ENCODE measurements at regions not wholly inside any gene's neighbourhood (a gene's known extent, or its start where the extent isn't known, plus 50 kb on each side); places are given as distances from the start of the nearest gene placed in this dataset.

DNA sequence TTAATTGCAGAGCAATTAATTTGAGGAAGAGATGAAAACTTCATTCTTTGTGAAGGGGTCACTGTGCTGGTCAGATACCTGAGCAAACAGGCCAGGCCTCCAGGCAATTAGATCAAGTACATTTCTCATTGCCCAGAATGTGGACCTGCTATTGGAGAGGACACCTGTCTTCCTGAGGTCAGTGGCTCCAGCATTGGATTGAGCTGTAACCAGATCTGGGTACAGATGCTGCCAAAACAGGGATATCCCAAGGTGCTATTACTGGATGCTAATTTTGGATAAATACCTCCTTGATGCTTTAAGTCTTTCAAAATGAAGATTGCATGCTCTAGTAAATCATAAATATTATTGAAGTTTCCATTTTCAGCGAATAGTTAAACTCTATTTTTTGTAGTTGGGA is 131.5 kb downstream of the FAM161A start:
- no peak for DNase-seq (ENCODE audit: low read depth)

DNA sequence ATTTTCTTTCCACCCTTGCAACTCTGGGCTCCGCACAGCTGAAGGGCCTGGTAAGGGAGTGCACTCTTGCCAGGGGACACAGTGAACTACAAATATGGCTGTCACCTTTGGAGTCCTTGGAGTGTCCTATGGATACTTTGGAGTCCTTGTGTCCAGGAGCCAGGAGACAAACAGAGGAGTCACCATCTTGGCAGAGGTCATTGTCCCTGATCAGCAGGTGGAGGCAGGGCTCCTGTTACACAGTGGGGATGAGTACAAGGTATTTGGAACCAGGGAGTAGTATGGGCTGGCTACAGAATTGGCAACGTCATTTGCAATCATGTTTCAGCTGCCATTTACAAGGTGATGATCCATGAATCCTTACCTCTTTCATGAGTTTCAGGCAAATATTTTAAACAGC is 132.5 kb downstream of the FAM161A start:
- no peak for DNase-seq (ENCODE audit: low read depth)

DNA sequence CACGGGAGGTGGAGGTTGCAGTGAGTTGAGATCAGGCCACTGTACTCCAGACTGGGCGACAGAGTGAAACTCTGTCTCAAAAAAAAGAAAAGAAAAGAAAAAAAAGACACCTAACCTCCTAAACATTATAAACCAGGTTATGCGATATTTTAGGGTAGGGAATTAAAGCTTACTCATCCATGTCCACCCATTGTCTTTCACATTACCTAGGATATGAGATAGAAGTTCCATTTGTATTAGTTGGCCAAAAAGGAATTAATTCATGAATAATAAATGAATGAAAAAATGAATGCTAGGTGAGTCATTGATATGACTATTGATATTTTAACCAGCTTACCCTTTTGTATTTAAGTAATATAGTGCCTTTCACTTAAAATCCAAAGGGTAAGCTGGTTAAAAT is 132.9 kb downstream of the FAM161A start:
- DNase-seq (ENCODE audit: low read depth) = no peak

DNA sequence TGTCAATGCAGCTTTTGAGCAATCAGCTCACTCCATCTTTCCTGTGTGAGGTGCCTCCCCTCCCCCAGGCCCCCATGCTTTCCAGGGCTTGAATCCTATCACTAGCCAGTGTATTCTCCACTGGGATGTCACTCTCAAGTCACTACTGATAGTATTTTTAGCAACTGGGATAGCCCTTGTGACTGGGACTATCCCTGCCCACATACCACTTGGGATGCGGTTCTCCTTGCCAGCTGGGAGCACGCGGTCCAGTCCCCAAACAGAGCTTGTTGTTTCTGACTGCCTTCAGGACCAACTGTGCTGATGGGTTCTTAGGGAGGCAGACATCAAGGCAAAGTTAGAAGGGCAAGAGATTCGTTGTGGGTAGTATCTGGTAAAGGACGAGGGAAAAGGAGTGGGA is 134.9 kb downstream of the FAM161A start:
- no peak for DNase-seq (ENCODE audit: low read depth)

DNA sequence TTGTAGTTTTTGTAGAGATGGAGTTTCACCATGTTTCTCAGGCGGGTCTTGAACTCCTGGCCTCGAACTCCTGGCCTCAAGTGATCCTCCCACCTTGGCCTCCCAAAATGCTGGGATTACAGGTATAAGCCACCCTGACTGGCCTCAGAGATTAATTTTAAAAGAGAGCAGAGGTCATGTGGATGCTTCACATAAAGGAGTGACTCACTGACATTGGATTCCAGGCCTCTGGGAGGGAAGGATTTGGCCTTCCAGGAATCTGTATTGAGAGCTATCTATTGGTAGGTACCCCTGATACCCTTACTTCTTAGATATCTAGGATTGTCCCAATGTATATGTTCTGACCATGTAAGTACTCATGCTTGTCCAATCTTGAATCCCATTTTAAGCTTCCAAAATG is 138.4 kb downstream of the FAM161A start:
- no peak for DNase-seq (ENCODE audit: low read depth)

DNA sequence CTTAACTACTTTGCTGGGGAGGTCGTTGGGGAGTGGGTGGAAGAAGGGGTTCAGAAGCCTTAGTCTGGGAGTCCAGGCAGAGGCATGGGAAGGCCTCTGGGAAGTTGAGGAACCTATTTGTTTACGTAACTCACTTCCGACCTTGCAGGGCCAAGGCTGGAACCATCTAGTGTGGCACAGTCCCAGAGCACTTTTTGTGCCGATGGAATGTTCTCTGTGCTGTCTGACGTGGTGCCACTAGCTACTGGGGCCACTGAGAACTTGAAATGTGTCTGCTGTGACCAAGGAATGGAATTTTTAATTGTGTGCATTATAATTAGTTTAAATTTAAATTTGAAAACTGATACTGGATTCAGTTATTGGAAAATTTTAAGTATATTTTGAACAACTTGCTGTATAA is 139.7 kb downstream of the FAM161A start:
- DNase-seq (ENCODE audit: low read depth) = no peak

DNA sequence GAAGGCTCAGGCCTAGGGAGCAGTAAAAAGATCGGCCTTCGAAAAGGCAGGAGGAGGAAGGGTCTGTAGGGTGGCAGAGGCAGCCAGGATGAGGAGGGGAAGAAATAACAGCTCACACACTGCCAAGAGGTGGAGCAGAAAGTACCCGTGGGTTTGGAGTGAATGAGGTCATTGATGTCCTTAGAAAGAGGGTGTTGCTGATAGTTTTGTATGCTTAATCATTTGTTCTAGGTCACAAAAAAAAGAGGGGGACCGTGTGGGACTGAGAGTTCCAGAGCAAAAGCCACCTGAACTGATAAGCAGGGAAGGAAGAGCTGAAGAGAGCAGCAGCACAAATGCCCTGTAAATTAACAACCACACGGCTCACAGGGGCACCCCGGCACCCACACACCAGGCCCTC is 140.4 kb downstream of the FAM161A start:
- DNase-seq (ENCODE audit: low read depth) = no peak

DNA sequence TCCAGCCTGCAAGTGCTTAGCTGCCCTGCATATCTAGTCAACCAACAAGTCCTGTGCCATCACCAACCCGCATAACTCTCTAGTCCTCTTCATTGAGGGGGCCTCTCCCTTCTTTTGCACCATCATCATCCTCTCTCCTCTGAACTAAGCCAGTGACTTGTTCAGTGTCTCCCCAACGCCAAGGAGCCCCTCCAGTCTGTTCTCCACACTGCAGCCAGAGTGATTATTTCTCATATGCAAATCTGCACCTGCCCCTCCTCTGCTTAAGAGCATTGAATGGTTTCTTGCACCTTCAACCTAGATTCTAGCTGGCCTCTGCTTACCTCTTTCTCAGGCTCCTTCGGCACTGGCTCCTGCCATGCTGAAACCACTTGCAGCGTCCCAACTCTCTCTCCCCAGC is 141.8 kb downstream of the FAM161A start:
- no peak for DNase-seq (ENCODE audit: low read depth)

DNA sequence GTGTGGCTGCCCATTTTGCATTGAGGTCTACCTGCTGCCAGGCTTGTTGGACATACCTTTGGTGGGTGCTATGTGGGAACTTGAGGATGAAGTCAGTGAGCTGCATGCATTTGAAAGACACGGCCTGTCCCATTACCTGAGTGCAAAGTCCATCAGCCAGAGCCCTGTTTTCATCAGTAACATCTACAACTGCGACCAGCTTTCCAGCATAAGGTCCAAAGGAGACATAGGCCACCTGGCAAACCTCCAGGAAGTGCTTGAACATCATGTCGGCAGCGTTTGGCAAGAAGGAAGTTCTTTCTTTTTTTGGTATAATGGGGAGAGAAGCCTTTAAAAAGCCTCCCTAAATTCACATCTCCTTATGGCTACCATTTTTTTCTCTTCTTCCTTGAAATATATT is 143.1 kb downstream of the FAM161A start:
- no peak for DNase-seq (ENCODE audit: low read depth)

DNA sequence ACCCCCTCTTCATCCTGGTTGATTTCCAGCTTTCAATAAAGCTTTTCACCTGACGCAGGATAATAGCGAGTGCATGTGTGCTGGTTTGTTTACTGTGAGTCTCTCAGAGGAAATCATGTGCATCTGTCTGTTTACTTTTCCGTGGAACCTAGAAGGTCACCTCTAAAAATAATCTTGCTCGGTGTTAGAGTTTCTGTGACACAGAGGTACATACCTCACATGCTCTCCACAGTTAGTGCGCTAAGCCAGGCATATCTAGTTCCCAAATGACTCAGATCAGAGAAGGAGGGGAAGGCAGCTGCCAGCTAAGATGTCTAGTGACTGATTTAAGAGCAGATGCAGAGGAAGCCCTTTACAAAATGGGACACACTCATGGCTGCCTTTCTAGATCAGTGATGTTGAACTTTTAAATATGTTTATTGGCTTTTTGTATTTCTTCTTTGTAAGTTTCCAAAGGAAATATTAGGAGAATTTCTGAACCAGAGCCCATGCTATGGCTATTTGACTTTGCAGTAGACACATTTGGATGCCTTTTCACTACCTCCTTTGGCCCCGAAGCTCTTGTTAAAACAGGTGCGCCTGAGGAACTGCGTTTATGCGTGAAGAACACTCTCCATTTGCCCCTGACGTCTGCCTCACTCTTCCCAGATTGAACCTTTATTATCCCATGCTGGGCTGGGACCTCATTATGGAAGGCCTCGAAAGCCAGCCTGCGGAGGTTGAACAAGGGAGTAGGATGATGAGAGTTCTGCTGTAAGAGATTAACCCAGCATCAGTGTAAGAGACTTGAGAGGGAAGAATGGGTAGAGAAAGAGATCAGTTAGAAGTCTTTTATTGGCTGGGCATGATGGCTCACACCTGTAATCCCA is 145.6 kb downstream of the FAM161A start:
- DNase-seq (ENCODE audit: low read depth) = no peak

DNA sequence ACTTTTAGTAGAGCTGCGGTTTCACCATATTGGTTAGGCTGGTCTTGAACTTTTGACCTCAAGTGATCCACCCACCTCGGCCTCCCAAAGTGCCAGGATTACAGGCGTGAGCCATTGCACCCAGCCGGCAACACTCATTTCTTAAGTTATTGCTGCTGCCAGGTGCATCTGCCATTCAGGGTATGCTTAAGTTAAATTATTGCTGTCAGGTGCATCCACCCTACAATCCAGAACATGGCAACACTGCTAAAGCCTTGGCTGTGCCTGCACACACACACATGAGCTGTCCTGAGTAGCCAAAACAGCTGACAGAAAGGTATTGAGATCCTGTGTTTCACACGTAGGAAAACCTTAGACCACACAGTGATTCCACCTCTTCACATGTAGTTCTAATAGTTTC is 148.2 kb downstream of the FAM161A start:
- no peak for DNase-seq (ENCODE audit: low read depth)

DNA sequence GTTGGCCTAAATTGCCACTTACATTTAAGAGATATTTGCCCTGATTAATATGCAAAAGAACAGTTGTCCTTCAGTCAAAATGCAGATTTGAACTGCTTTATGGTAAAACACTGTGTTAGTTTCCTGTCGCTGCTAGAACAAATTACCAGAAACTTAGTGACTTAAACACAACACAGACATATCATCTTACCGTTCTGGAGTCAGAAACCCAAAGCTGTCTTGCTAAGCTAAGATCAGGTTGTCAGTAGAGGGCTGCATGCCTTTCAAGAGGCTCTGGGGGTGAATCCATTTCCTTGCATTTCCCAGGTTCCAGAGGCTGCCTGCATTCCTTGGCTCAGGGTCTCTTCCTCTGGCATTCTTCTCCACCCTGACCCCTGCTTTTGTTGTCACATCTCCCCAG is 149.5 kb downstream of the FAM161A start:
- no peak for DNase-seq (ENCODE audit: low read depth)

DNA sequence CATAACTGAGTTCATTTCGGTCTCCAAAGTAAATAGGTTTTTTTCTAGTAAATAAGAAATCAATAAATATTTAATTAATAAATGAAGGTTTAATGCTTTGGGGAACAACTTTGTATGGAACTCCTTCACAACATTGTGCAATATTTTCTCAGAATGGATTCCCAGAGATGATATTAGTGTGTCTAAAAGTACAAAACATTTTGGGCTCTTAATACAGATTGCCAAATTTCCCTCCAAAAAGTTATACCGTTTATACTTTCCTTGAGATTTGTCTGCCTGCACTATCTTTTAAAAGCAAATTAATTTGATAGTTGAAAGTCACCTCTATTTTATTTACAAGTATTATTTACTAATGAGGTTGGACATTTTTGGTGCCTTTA is 151.8 kb downstream of the FAM161A start:
- DNase-seq (ENCODE audit: low read depth) = no peak

DNA sequence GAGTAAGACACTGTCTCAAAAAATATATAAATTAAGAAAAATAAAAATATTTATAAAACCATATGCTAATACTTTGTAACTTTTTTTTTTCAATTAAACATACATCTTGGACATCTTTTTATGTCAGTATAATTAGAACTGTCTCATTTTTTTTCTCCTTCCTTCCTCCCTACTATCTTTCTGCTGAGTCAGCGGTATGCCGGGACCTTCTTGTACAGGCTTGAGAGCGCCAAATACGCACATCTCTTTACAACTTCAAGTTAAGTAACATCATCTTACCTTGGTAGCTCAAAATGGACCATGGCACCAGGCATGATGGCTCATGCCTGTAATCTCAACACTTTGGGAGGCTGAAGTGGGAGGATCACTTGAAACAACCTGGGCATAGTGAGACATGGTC is 153.4 kb downstream of the FAM161A start:
- no peak for DNase-seq (ENCODE audit: low read depth)

DNA sequence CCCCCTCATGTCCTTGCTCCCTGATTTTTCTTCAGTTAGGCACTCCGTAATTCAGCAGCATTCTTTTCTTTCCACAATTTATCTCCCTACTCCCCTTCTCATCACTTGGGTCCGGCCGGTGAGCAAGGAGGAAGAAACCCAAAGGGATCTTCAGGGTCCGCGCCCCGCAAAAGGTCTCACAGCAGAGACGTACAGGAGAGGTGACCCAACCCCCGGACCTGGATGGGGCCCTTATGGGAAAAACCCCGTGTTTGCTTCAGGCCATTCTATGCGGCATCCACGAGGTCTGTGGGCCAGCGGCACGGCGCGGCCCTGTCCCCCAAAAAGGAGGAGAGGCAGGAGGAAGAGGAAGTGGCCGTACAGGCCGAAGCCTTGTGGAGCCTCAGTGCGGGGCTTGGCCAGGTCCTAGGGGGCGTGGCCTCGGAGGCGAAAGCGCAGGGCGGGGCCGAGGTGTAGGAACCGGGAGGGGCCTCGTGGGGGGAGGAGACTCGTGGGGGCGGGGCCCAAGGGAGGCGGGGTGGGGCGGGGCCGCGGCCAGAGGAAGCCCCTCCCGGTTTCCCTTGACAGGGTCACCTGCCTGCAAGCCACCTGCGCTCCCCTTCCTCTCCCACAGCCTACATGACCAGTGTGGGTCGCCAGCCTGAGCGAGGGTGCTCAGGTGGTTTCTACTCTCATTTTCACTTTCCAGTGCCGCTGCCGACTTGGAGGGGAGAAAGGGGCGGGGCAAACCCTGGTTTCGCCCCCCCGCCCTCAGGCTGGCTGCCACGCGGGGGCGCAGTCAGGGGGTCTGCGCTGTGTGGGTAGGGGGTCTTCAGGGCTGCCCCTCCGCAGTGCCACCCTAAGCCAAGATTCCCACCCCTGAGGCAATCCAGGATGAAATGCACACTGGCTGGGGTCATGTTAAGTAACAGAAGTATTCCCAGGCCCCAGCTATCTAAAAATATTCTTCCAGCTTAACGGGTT is 156.4 kb upstream of the XPO1 start:
- DNase-seq (ENCODE audit: low read depth) = peak; percentile 73

DNA sequence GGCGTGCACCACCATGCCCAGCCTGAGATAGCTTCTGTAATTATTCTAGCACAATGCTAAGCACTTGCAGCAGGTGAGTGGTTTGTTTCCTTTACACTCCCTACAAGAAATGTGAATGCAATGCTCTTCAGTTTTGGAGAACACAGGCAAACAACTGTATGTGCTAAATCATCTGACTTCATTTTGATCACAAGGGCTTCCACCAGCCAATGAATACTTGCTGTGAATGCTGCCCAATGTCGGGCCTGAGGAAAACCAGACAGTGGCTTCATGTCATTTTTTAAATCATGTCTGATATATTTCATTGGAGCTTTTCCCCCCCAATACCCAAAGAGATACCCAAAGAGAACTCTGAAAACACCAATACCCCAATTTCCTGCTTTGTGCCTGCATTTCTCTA is 155.6 kb upstream of the XPO1 start:
- DNase-seq (ENCODE audit: low read depth) = no peak

DNA sequence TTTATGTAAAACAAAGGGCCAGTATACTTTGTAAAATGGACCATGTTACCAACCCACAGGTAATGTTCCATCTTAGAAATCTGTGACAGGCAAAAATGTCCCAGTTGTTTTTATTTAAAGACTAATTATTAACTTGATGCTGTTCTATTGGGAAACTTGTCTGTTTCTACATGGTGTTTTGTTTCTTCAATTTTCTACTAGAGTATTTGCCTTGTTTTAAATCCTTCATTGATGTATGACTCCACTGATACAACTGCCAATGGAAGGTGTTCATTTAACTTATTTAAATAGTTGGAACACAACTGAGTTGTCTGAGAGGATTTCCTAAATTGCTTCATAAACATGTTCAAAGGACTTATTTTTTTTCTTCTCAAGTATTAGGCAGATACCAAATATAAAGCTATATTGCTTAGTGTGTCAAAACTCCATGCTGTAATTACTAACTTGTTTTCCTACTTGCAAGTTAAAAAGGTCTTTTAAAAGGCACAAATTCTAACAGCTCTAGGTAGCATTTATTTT is 152.0 kb upstream of the XPO1 start:
- DNase-seq (ENCODE audit: low read depth) = no peak

DNA sequence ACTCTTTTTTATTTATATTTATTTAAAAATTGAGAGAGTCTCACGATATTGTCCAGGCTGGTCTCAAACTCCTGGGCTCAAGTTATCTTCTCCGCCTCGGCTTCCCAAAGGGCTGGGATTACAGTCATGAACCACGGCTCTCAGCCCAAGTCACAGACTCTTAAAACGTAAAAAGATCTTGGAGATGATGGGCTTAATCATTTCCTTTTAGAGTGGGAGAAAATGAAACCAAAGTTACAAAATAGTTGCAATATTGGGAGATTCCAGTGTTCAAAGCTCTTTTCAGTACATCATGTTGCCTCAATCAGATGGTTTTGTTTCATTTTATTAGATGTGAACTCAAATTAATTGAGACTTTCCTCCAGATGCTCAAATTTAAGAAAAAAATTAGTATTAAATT is 151.4 kb upstream of the XPO1 start:
- no peak for DNase-seq (ENCODE audit: low read depth)

DNA sequence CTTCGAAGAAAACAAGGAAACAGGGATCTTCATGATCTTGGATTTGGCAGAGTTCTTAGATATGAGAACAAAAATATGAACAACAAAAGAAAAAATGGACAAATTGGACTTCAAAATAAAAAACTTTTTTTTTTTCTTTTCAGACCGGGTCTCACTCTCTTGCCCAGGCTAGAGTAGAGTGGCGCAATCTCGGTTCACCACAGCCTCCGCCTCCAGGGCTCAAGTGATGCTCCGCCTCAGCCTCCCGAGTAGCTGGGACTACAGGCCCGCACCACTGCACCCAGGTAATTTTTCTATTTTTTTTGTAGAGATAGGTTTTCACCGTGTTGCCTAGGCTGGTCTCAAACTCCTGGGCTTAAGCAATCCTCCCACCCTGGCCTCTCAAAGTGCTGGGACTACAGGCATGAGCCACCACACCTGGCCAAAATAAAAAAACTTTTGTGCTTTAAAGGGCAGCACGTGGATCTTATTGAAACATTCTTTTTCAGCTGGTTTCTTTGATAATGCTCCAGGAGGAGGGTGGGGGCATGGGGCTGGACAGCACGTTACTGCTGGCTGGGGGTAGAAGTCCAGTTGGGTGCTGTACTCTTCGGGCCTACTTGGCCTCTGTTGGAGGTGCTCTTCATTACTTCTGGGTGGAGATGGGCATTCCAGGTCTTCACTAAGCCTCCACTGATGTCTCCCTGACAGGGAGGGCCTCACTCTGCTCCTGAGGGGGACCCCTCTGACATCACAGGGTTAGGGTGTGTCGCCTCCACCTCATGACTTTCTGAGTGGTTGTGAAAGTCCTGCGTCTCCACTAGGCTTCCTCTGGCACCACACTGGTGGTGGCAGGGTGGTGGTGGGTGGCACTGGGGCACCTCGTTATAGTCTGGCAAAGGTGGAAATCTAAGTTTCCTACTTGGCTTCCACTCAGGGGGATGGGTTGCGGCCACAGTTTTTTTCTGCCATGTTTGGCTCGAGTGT is 150.5 kb upstream of the XPO1 start:
- DNase-seq (ENCODE audit: low read depth) = no peak

DNA sequence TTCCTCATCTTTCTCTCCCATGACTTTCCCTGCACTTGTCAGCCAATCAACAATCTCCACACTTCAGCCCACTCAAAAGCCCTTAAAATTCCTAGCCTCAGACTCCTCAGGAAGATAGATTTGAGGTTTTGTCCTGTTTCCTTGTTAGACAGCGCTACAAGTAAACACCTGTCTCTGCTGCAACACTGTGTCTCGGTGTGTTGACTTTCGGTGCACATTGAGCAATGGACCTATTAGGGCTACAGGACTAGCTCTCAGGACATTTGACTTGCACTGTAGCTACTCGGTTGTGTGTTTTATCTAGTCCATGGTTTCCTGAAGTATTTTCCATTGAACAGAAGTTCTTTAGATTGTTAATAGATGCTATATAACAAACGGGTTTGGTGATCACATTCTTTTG is 140.9 kb upstream of the XPO1 start:
- DNase-seq (ENCODE audit: low read depth) = no peak

DNA sequence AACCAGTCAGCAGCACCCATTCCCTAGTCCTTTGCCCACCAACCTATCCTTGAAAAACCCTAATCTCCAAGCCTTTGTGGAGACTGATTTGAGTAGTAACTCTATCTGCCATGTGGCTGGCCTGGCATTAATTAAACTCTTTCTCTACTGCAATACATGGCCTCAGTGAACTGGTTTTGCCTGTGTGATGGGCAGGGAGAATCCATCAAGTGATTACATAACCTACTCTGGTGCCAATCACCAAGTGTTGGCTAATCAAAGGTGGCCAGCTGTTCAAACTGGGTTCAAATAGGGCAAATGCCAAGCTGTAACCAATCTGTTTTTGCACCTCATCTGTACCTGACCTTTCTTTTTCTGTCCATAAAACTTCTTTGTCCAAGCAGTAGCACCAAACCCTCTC is 139.8 kb upstream of the XPO1 start:
- no peak for DNase-seq (ENCODE audit: low read depth)

DNA sequence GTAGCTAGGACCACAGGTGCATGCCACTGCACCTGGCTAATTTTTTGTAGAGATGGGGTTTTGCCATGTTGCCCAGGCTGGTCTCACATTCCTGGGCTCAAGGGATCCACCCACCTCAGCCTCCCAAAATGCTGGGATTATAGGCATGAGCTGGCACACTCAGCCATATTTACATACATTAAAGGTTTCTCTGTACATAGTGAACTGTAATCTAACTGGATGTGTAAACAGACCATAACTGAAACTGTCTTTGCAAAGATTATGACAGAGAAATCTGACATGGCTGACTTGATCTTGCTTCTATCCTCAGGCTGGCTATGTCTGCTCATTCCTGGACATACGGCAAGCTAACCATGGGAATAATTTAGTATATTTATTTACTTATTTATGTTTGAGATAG is 139.2 kb upstream of the XPO1 start:
- no peak for DNase-seq (ENCODE audit: low read depth)
